Left lobe of liver (tissue), 2 donors: ENCODE measurements at regions not wholly inside any gene's neighbourhood (a gene's known extent, or its start where the extent isn't known, plus 50 kb on each side); places are given as distances from the start of the nearest gene placed in this dataset.
"Not testable (repeated sequence)": the region's sequence is repeated elsewhere in the genome, so short reads cannot be mapped to it uniquely, and the experiment has no call there.

Experiments used
- ATAC-seq: fragments of 200-7000 bp; cut with Tn5 transposase; one replicate; pipeline ENCODE4 v1.9.1; 2020; ENCODE audit warnings: mild to moderate bottlenecking, moderate library complexity
- DNase-seq: peaks from one replicate; pipeline ENCODE4 v3.0.0-alpha.2; 2020; ENCODE audit warnings: low spot score
- donor health status: DM: no; HTN: no; CAD: no; lungs with moderate emphysema.
- donor health status: DM: no; HTN: yes; CAD: no.

- DNase-seq, result no peak
Observed at GRCh38 chr3:96478496-96478895, 335.9 kb upstream of the EPHA6 start.

GRCh38 chr3:96480881-96481280 is 333.5 kb upstream of the EPHA6 start:
- ATAC-seq (no peak), DNase-seq (no peak)

More at GRCh38 chr3:96478496-96478895, 335.9 kb upstream of the EPHA6 start:
- no peak for ATAC-seq

GRCh38 chr3:96483191-96483590 is 331.2 kb upstream of the EPHA6 start:
- not testable (repeated sequence) for DNase-seq, ATAC-seq

GRCh38 chr3:96483781-96484180 is 330.6 kb upstream of the EPHA6 start:
- ATAC-seq (no peak), DNase-seq (no peak)

GRCh38 chr3:96488708-96489107 is 325.7 kb upstream of the EPHA6 start:
- DNase-seq, result no peak
- ATAC-seq, result no peak

GRCh38 chr3:96491023-96491422 is 323.4 kb upstream of the EPHA6 start:
- ATAC-seq (no peak), DNase-seq (no peak)

- no peak for ATAC-seq
- no peak for DNase-seq
Observed at GRCh38 chr3:96491868-96492267, 322.5 kb upstream of the EPHA6 start.

GRCh38 chr3:96510334-96510733 is 304.1 kb upstream of the EPHA6 start:
- DNase-seq, result no peak

GRCh38 chr3:96537165-96537564 is 277.2 kb upstream of the EPHA6 start:
- DNase-seq (no peak), ATAC-seq (no peak)

More at GRCh38 chr3:96510334-96510733, 304.1 kb upstream of the EPHA6 start:
- no peak for ATAC-seq

GRCh38 chr3:96538186-96538585 is 276.2 kb upstream of the EPHA6 start:
- DNase-seq (no peak), ATAC-seq (no peak)

- no peak for DNase-seq
Observed at GRCh38 chr3:96548073-96548472, 266.3 kb upstream of the EPHA6 start.

GRCh38 chr3:96576935-96577334 is 237.5 kb upstream of the EPHA6 start:
- DNase-seq (no peak), ATAC-seq (no peak)

More at GRCh38 chr3:96548073-96548472, 266.3 kb upstream of the EPHA6 start:
- no peak for ATAC-seq

- ATAC-seq (no peak), DNase-seq (no peak)
Observed at GRCh38 chr3:96584066-96584465, 230.3 kb upstream of the EPHA6 start.

GRCh38 chr3:96606865-96607264 is 207.5 kb upstream of the EPHA6 start:
- DNase-seq, ATAC-seq: not testable (repeated sequence)

- DNase-seq, result no peak
- ATAC-seq, result no peak
Observed at GRCh38 chr3:96619475-96619874, 194.9 kb upstream of the EPHA6 start.

GRCh38 chr3:96622878-96623277 is 191.5 kb upstream of the EPHA6 start:
- no peak for DNase-seq
- ATAC-seq, result no peak

GRCh38 chr3:96631050-96631449 is 183.3 kb upstream of the EPHA6 start:
- ATAC-seq (no peak), DNase-seq (no peak)

- ATAC-seq (no peak), DNase-seq (no peak)
Observed at GRCh38 chr3:96646596-96646995, 167.8 kb upstream of the EPHA6 start.

GRCh38 chr3:96657710-96658109 is 156.7 kb upstream of the EPHA6 start:
- no peak for ATAC-seq
- DNase-seq, result no peak

- not testable (repeated sequence) for ATAC-seq, DNase-seq
Observed at GRCh38 chr3:96671861-96672595, 142.4 kb upstream of the EPHA6 start.

- no peak for DNase-seq
Observed at GRCh38 chr3:96677156-96677555, 137.2 kb upstream of the EPHA6 start.

GRCh38 chr3:96678325-96678724 is 136.1 kb upstream of the EPHA6 start:
- no peak for ATAC-seq
- no peak for DNase-seq

More at GRCh38 chr3:96677156-96677555, 137.2 kb upstream of the EPHA6 start:
- no peak for ATAC-seq
